Skeletal muscle satellite cell (primary cell): ENCODE measurements at regions not wholly inside any gene's neighbourhood (a gene's known extent, or its start where the extent isn't known, plus 50 kb on each side); places are given as distances from the start of the nearest gene placed in this dataset.
"Not testable (repeated sequence)": the region's sequence is repeated elsewhere in the genome, so short reads cannot be mapped to it uniquely, and the experiment has no call there.

ENCODE experiments used
- H3K27me3 ChIP-seq: 2 replicates; pipeline ENCODE4 v1.7.0; 2013; ENCODE audit warnings: low read length; ENCODE audit not compliant: control insufficient read depth, insufficient read depth
- H3K36me3 ChIP-seq: 2 replicates; pipeline ENCODE4 v1.7.0; 2013; ENCODE audit warnings: mild to moderate bottlenecking, control low read depth, low read length; ENCODE audit not compliant: insufficient read depth
- H3K4me1 ChIP-seq: 2 replicates; pipeline ENCODE4 v1.7.0; 2013; ENCODE audit warnings: low read length; ENCODE audit not compliant: control insufficient read depth, insufficient read depth
- H3K4me2 ChIP-seq: 2 replicates; pipeline ENCODE4 v1.7.0; 2013; ENCODE audit warnings: mild to moderate bottlenecking, low read length
- H3K4me3 ChIP-seq: 2 replicates; pipeline ENCODE4 v1.7.0; 2013; ENCODE audit warnings: low read length
- H3K9ac ChIP-seq: 2 replicates; pipeline ENCODE4 v1.7.0; 2013; ENCODE audit warnings: mild to moderate bottlenecking, low read depth, low read length, moderate library complexity
- H3K9me3 ChIP-seq: replicated peaks from 2 replicates; pipeline ENCODE4 v1.7.0; 2013; ENCODE audit warnings: mild to moderate bottlenecking, control low read depth, low read length

GRCh38 chr5:102106599-102106998 lies 189.5 kb downstream of the SLCO4C1 start:
- H3K27me3 ChIP-seq, result no peaks in the 10 kb centered on the region
- no peaks in the 10 kb centered on the region for H3K4me1 ChIP-seq
- no peak overlapping the region for H3K9ac ChIP-seq
- H3K4me3 ChIP-seq, result no peak overlapping the region
- H3K4me2 ChIP-seq, result no peak overlapping the region
- peaks cover 4% of the 10 kb centered on the region for H3K9me3 ChIP-seq
- no peaks in the 10 kb centered on the region for H3K36me3 ChIP-seq

GRCh38 chr5:102099766-102100331 lies 196.2 kb downstream of the SLCO4C1 start:
- H3K4me1 ChIP-seq, result no peaks in the 10 kb centered on the region
- H3K9me3 ChIP-seq, result no peaks in the 10 kb centered on the region
- no peaks in the 10 kb centered on the region for H3K36me3 ChIP-seq
- no peaks in the 10 kb centered on the region for H3K27me3 ChIP-seq
- no peak overlapping the region for H3K4me2 ChIP-seq
- no peak overlapping the region for H3K9ac ChIP-seq
- no peak overlapping the region for H3K4me3 ChIP-seq

- H3K4me2 ChIP-seq, H3K9me3 ChIP-seq, H3K27me3 ChIP-seq, H3K36me3 ChIP-seq, H3K4me3 ChIP-seq, H3K9ac ChIP-seq, H3K4me1 ChIP-seq: not testable (repeated sequence)
Measured at GRCh38 chr5:102099083-102099482, 197.0 kb downstream of the SLCO4C1 start.

GRCh38 chr5:102098606-102099005 lies 197.5 kb downstream of the SLCO4C1 start:
- H3K36me3 ChIP-seq, H3K9ac ChIP-seq, H3K9me3 ChIP-seq, H3K4me3 ChIP-seq, H3K4me1 ChIP-seq, H3K27me3 ChIP-seq, H3K4me2 ChIP-seq: not testable (repeated sequence)

GRCh38 chr5:102090770-102091169 lies 205.3 kb downstream of the SLCO4C1 start:
- H3K4me2 ChIP-seq, result no peak overlapping the region
- H3K4me1 ChIP-seq, result no peaks in the 10 kb centered on the region
- no peaks in the 10 kb centered on the region for H3K36me3 ChIP-seq
- no peaks in the 10 kb centered on the region for H3K9me3 ChIP-seq
- no peaks in the 10 kb centered on the region for H3K27me3 ChIP-seq
- no peak overlapping the region for H3K4me3 ChIP-seq
- H3K9ac ChIP-seq, result no peak overlapping the region

GRCh38 chr5:102089883-102090282 lies 206.2 kb downstream of the SLCO4C1 start:
- H3K36me3 ChIP-seq, result no peaks in the 10 kb centered on the region
- H3K4me3 ChIP-seq, result no peak overlapping the region
- no peaks in the 10 kb centered on the region for H3K9me3 ChIP-seq
- H3K4me1 ChIP-seq, result no peaks in the 10 kb centered on the region
- H3K9ac ChIP-seq, result no peak overlapping the region
- no peak overlapping the region for H3K4me2 ChIP-seq
- no peaks in the 10 kb centered on the region for H3K27me3 ChIP-seq

GRCh38 chr5:102087906-102088305 lies 208.2 kb downstream of the SLCO4C1 start:
- H3K4me3 ChIP-seq, result no peak overlapping the region
- no peak overlapping the region for H3K9ac ChIP-seq
- no peak overlapping the region for H3K4me2 ChIP-seq
- H3K36me3 ChIP-seq, result no peaks in the 10 kb centered on the region
- H3K4me1 ChIP-seq, result no peaks in the 10 kb centered on the region
- H3K27me3 ChIP-seq, result no peaks in the 10 kb centered on the region
- H3K9me3 ChIP-seq, result no peaks in the 10 kb centered on the region

GRCh38 chr5:102080288-102080687 lies 215.8 kb downstream of the SLCO4C1 start:
- H3K9ac ChIP-seq, result no peak overlapping the region
- H3K4me1 ChIP-seq, result no peaks in the 10 kb centered on the region
- no peaks in the 10 kb centered on the region for H3K27me3 ChIP-seq
- H3K4me3 ChIP-seq, result no peak overlapping the region
- no peaks in the 10 kb centered on the region for H3K36me3 ChIP-seq
- H3K4me2 ChIP-seq, result no peak overlapping the region
- H3K9me3 ChIP-seq, result peaks cover 8% of the 10 kb centered on the region

- no peaks in the 10 kb centered on the region for H3K27me3 ChIP-seq
- no peak overlapping the region for H3K4me2 ChIP-seq
- H3K9ac ChIP-seq, result no peak overlapping the region
- no peaks in the 10 kb centered on the region for H3K4me1 ChIP-seq
- peaks cover 8% of the 10 kb centered on the region for H3K9me3 ChIP-seq
- no peak overlapping the region for H3K4me3 ChIP-seq
- no peaks in the 10 kb centered on the region for H3K36me3 ChIP-seq
Measured at GRCh38 chr5:102077920-102078319, 218.2 kb downstream of the SLCO4C1 start.

- H3K9me3 ChIP-seq, result no peaks in the 10 kb centered on the region
- H3K4me3 ChIP-seq, result no peak overlapping the region
- H3K4me1 ChIP-seq, result no peaks in the 10 kb centered on the region
- no peaks in the 10 kb centered on the region for H3K27me3 ChIP-seq
- H3K9ac ChIP-seq, result no peak overlapping the region
- no peak overlapping the region for H3K4me2 ChIP-seq
- H3K36me3 ChIP-seq, result no peaks in the 10 kb centered on the region
Measured at GRCh38 chr5:102069974-102070373, 226.1 kb downstream of the SLCO4C1 start.

GRCh38 chr5:102068870-102069269 lies 227.2 kb downstream of the SLCO4C1 start:
- H3K4me3 ChIP-seq, result no peak overlapping the region

GRCh38 chr5:102049517-102049916 lies 246.6 kb downstream of the SLCO4C1 start:
- Histone ChIP-seq H3K4me1 (no peaks in the 10 kb centered on the region), H3K4me3 (no peak overlapping the region), H3K9ac (no peak overlapping the region), H3K4me2 (no peak overlapping the region), H3K9me3 (no peaks in the 10 kb centered on the region), H3K27me3 (no peaks in the 10 kb centered on the region), H3K36me3 (no peaks in the 10 kb centered on the region)

More at GRCh38 chr5:102068870-102069269, 227.2 kb downstream of the SLCO4C1 start:
- Histone ChIP-seq H3K9me3 (no peaks in the 10 kb centered on the region), H3K4me1 (no peaks in the 10 kb centered on the region), H3K36me3 (no peaks in the 10 kb centered on the region), H3K4me2 (no peak overlapping the region), H3K27me3 (no peaks in the 10 kb centered on the region), H3K9ac (no peak overlapping the region)
